DLD1 (cell line): ENCODE measurements at regions not wholly inside any gene's neighbourhood (a gene's known extent, or its start where the extent isn't known, plus 50 kb on each side); places are given as distances from the start of the nearest gene placed in this dataset.

Experiments used
- in situ Hi-C: cut with HindIII; loops from 2 replicates; pipeline ENCODE4 v1.10.0; 2017; ENCODE audit warnings: low sequenced_read_pairs

GRCh38 chr4:14575919-14576318, 426.4 kb upstream of the CPEB2 start:
- in situ Hi-C loops: no loop called here

- in situ Hi-C loops: no loop called here
Observed at GRCh38 chr4:14580061-14580460, 422.2 kb upstream of the CPEB2 start.

- in situ Hi-C loops: no loop called here
Observed at GRCh38 chr4:14581741-14582140, 420.5 kb upstream of the CPEB2 start.

GRCh38 chr4:14582677-14583076, 419.6 kb upstream of the CPEB2 start:
- in situ Hi-C loops: no loop called here

- in situ Hi-C loops: no loop called here
Observed at GRCh38 chr4:14583331-14583730, 418.9 kb upstream of the CPEB2 start.

- in situ Hi-C loops: no loop called here
Observed at GRCh38 chr4:14583752-14584151, 418.5 kb upstream of the CPEB2 start.

- in situ Hi-C loops: no loop called here
Observed at GRCh38 chr4:14592950-14593349, 409.3 kb upstream of the CPEB2 start.

GRCh38 chr4:14596028-14596427, 406.3 kb upstream of the CPEB2 start:
- in situ Hi-C loops: no loop called here

GRCh38 chr4:14596437-14596836, 405.8 kb upstream of the CPEB2 start:
- in situ Hi-C loops: no loop called here

- in situ Hi-C loops: no loop called here
Observed at GRCh38 chr4:14596904-14597303, 405.4 kb upstream of the CPEB2 start.

- in situ Hi-C loops: no loop called here
Observed at GRCh38 chr4:14602206-14602605, 400.1 kb upstream of the CPEB2 start.

- in situ Hi-C loops: no loop called here
Observed at GRCh38 chr4:14607001-14607400, 395.3 kb upstream of the CPEB2 start.

GRCh38 chr4:14607578-14607977, 394.7 kb upstream of the CPEB2 start:
- in situ Hi-C loops: no loop called here

GRCh38 chr4:14608630-14609029, 393.7 kb upstream of the CPEB2 start:
- in situ Hi-C loops: no loop called here

GRCh38 chr4:14614840-14615239, 387.4 kb upstream of the CPEB2 start:
- in situ Hi-C loops: no loop called here

- in situ Hi-C loops: no loop called here
Observed at GRCh38 chr4:14615671-14616070, 386.6 kb upstream of the CPEB2 start.

- in situ Hi-C loops: no loop called here
Observed at GRCh38 chr4:14620567-14621141, 381.6 kb upstream of the CPEB2 start.

GRCh38 chr4:14621731-14622463, 380.4 kb upstream of the CPEB2 start:
- in situ Hi-C loops: no loop called here

GRCh38 chr4:14627038-14627437, 375.2 kb upstream of the CPEB2 start:
- in situ Hi-C loops: no loop called here

- in situ Hi-C loops: no loop called here
Observed at GRCh38 chr4:14631806-14632440, 370.4 kb upstream of the CPEB2 start.

- in situ Hi-C loops: no loop called here
Observed at GRCh38 chr4:14636563-14636962, 365.7 kb upstream of the CPEB2 start.

- in situ Hi-C loops: no loop called here
Observed at GRCh38 chr4:14640476-14640875, 361.8 kb upstream of the CPEB2 start.
